ENCODE measurements at regions not wholly inside any gene's neighbourhood (a gene's known extent, or its start where the extent isn't known, plus 50 kb on each side); places are given as distances from the start of the nearest gene placed in this dataset.

DNA sequence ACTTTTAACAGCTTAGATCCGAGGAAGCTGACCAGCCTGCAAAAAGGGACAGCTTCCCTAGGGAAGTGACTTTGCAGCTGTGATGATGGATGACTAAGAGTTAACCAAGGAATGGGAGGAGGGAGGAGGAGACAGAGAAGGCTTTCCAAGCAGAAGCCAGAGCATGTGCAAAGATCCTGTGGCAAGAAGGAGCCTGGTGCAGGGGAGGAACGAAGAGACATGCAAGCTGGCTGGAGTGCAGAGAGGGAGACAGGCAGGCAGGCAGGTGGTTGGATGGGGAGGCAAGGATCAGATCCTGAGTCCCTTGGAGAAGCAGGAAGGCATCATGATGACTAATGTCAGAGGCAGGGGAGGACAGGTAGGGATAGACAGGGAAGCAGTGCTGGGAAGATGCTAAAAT, 148.8 kb downstream of the PFKFB3 start:
- DNase-seq (no peak), ATAC-seq (ENCODE audit: insufficient read depth, low FRiP score) (no peak)
- H3K4me1 ChIP-seq (ENCODE audit: control insufficient read depth in 5 of 5, insufficient read depth in 5 of 5, low read length in 5 of 5) = peaks cover 0 to 12% (median 2%) of the 10 kb centered on the region in 5 donors
- WGBS, 2 donors = 42 to 64% methylated on average over 2 of the region's 2 CpGs
- H3K4me3 ChIP-seq = no peak overlapping the region
- no peak overlapping the region for H3K9ac ChIP-seq (ENCODE audit: insufficient read depth in 1 of 2, low read length in 2 of 2)
- H3K27me3 ChIP-seq (ENCODE audit: control insufficient read depth in 3 of 3, insufficient read depth in 3 of 3, low read length in 2 of 3) = no peaks in the 10 kb centered on the region
- no peak overlapping the region for H3K27ac ChIP-seq (ENCODE audit: low read depth in 1 of 2, low read length in 1 of 2)
- H3K36me3 ChIP-seq (ENCODE audit: control insufficient read depth in 4 of 4, insufficient read depth in 4 of 4, low read length in 4 of 4) = no peaks in the 10 kb centered on the region
- peaks cover 0 to 3% (median 0%) of the 10 kb centered on the region in 4 donors for H3K9me3 ChIP-seq (ENCODE audit: control insufficient read depth in 4 of 4, insufficient read depth in 3 of 4, low read length in 3 of 4)
- TF ChIP-seq, protein P1, sequence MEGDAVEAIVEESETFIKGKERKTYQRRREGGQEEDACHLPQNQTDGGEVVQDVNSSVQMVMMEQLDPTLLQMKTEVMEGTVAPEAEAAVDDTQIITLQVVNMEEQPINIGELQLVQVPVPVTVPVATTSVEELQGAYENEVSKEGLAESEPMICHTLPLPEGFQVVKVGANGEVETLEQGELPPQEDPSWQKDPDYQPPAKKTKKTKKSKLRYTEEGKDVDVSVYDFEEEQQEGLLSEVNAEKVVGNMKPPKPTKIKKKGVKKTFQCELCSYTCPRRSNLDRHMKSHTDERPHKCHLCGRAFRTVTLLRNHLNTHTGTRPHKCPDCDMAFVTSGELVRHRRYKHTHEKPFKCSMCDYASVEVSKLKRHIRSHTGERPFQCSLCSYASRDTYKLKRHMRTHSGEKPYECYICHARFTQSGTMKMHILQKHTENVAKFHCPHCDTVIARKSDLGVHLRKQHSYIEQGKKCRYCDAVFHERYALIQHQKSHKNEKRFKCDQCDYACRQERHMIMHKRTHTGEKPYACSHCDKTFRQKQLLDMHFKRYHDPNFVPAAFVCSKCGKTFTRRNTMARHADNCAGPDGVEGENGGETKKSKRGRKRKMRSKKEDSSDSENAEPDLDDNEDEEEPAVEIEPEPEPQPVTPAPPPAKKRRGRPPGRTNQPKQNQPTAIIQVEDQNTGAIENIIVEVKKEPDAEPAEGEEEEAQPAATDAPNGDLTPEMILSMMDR (IDR thresholded peaks at IDR 0.05; ENCODE audit: control extremely low read depth, extremely low read depth) = no peak

DNA sequence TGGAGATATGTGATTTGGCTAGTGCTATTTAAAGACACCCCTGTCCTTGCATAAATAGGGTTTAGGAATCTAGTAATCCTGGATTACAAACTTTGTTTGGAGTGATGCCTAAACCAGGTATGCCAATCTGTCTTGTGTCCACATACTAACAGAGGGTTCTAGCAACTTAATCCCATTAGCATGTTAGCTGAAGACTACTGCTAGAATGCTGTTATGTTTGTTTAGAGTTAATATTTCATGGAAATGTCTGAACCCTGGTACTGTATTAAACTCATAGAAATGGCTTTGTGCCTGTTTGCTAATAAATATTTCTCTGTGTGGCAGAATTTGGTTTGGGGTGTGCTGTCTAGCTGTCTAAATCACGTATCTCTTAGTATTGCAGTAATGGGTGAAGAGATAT, 150.8 kb downstream of the PFKFB3 start:
- peaks cover 0 to 5% (median 0%) of the 10 kb centered on the region in 5 donors for H3K4me1 ChIP-seq (ENCODE audit: control insufficient read depth in 5 of 5, insufficient read depth in 5 of 5, low read length in 5 of 5)
- H3K36me3 ChIP-seq (ENCODE audit: control insufficient read depth in 4 of 4, insufficient read depth in 4 of 4, low read length in 4 of 4) = no peaks in the 10 kb centered on the region
- DNase-seq (peak in 1 of 3 donors; percentile 9), ATAC-seq (ENCODE audit: insufficient read depth, low FRiP score) (no peak)
- H3K9me3 ChIP-seq (ENCODE audit: control insufficient read depth in 4 of 4, insufficient read depth in 3 of 4, low read length in 3 of 4) = peaks cover 0 to 5% (median 0%) of the 10 kb centered on the region in 4 donors
- H3K9ac ChIP-seq (ENCODE audit: insufficient read depth in 1 of 2, low read length in 2 of 2) = no peak overlapping the region
- H3K4me3 ChIP-seq = no peak overlapping the region
- 74 to 84% methylated on average over 1 of the region's 1 CpG for WGBS, 2 donors
- no peaks in the 10 kb centered on the region for H3K27me3 ChIP-seq (ENCODE audit: control insufficient read depth in 3 of 3, insufficient read depth in 3 of 3, low read length in 2 of 3)
- no peak overlapping the region for H3K27ac ChIP-seq (ENCODE audit: low read depth in 1 of 2, low read length in 1 of 2)
- TF ChIP-seq, protein P1 (IDR thresholded peaks at IDR 0.05; ENCODE audit: control extremely low read depth, extremely low read depth) = no peak

GRCh38 chr10:6354168-6354772, 151.5 kb downstream of the PFKFB3 start:
- peak in 1 of 3 donors; percentile 10 for DNase-seq
- TF ChIP-seq, protein P1 (IDR thresholded peaks at IDR 0.05; ENCODE audit: control extremely low read depth, extremely low read depth) = no peak
- WGBS, 2 donors = 87 to 94% methylated on average over 5 of the region's 5 CpGs
- peaks cover 0 to 5% (median 0%) of the 10 kb centered on the region in 4 donors for H3K9me3 ChIP-seq (ENCODE audit: control insufficient read depth in 4 of 4, insufficient read depth in 3 of 4, low read length in 3 of 4)
- no peak overlapping the region for H3K9ac ChIP-seq (ENCODE audit: insufficient read depth in 1 of 2, low read length in 2 of 2)
- no peak overlapping the region for H3K27ac ChIP-seq (ENCODE audit: low read depth in 1 of 2, low read length in 1 of 2)
- no peaks in the 10 kb centered on the region for H3K36me3 ChIP-seq (ENCODE audit: control insufficient read depth in 4 of 4, insufficient read depth in 4 of 4, low read length in 4 of 4)
- peaks cover 0 to 5% (median 0%) of the 10 kb centered on the region in 5 donors for H3K4me1 ChIP-seq (ENCODE audit: control insufficient read depth in 5 of 5, insufficient read depth in 5 of 5, low read length in 5 of 5)
- no peak overlapping the region for H3K4me3 ChIP-seq
- H3K27me3 ChIP-seq (ENCODE audit: control insufficient read depth in 3 of 3, insufficient read depth in 3 of 3, low read length in 2 of 3) = no peaks in the 10 kb centered on the region
- ATAC-seq (ENCODE audit: insufficient read depth, low FRiP score) = no peak

Data from lung (tissue), 11 donors.